DND-41 (cell line): ENCODE measurements at regions not wholly inside any gene's neighbourhood (a gene's known extent, or its start where the extent isn't known, plus 50 kb on each side); places are given as distances from the start of the nearest gene placed in this dataset.

Source experiments
- ATAC-seq: fragments of 200-7000 bp; cut with Tn5 transposase; 3 replicates; pipeline ENCODE4 v1.9.1; 2021; ENCODE audit warnings: low read depth; ENCODE audit not compliant: insufficient read depth
- DNase-seq: peaks from one replicate; pipeline ENCODE4 v3.0.0-alpha.2; 2020
- H2AFZ ChIP-seq: 2 replicates; pipeline ENCODE4 v1.6.0; 2012; ENCODE audit warnings: low read depth, low read length
- H3K27ac ChIP-seq: 2 replicates; pipeline ENCODE4 v1.5.1; 2012; ENCODE audit warnings: low read length, inconsistent platforms
- H3K27me3 ChIP-seq: fragments of 200-600 bp; sonication (generic); 2 replicates; pipeline ENCODE4 v1.6.0; 2012; ENCODE audit warnings: low read length, mild to moderate bottlenecking, inconsistent platforms; ENCODE audit not compliant: insufficient read depth, poor library complexity
- H3K36me3 ChIP-seq: 2 replicates; pipeline ENCODE4 v1.5.1; 2012; ENCODE audit warnings: low read length, inconsistent platforms; ENCODE audit not compliant: insufficient read depth
- H3K4me1 ChIP-seq: 2 replicates; pipeline ENCODE4 v1.5.1; 2012; ENCODE audit warnings: mild to moderate bottlenecking, low read length; ENCODE audit not compliant: insufficient read depth
- H3K4me2 ChIP-seq: 2 replicates; pipeline ENCODE4 v1.6.0; 2012; ENCODE audit warnings: mild to moderate bottlenecking, moderate library complexity, low read length, inconsistent platforms; ENCODE audit not compliant: insufficient read depth
- H3K4me3 ChIP-seq, 2 experiments: fragments of 200-600 bp in 1 of 2; shearing (Covaris generic) in 1 of 2; 2 replicates each; pipeline ENCODE4 v1.5.1; 2012 to 2016; ENCODE audit warnings: inconsistent platforms in 2 of 2, low read length in 2 of 2, mild to moderate bottlenecking in 2 of 2, low read depth in 1 of 2, moderate library complexity in 1 of 2
- H3K79me2 ChIP-seq: 2 replicates; pipeline ENCODE4 v1.6.0; 2012; ENCODE audit warnings: low read length, inconsistent platforms; ENCODE audit not compliant: insufficient read depth
- H3K9ac ChIP-seq: 2 replicates; pipeline ENCODE4 v1.6.0; 2012; ENCODE audit warnings: low read depth, mild to moderate bottlenecking, inconsistent platforms, low read length, moderate library complexity
- H3K9me3 ChIP-seq: 2 replicates; pipeline ENCODE4 v1.5.1; 2012; ENCODE audit warnings: low read length, moderate library complexity, mild to moderate bottlenecking, inconsistent platforms; ENCODE audit not compliant: insufficient read depth, severe bottlenecking
- H4K20me1 ChIP-seq: 2 replicates; pipeline ENCODE4 v1.6.0; 2012; ENCODE audit warnings: low read length; ENCODE audit not compliant: insufficient read depth
- EZH2 ChIP-seq: IDR thresholded peaks from 3 replicates; pipeline ENCODE4 v1.6.1; 2012; ENCODE audit warnings: borderline replicate concordance, low read depth, mild to moderate bottlenecking, moderate library complexity, low read length, inconsistent platforms; ENCODE audit not compliant: severe bottlenecking
- TF ChIP-seq, protein P1 (sequence below): IDR thresholded peaks from 2 replicates; pipeline ENCODE4 v1.5.1; 2012; ENCODE audit warnings: borderline replicate concordance, low read length, moderate library complexity, mild to moderate bottlenecking; ENCODE audit not compliant: poor library complexity, severe bottlenecking; ENCODE audit errors: extremely low read depth

DNA sequence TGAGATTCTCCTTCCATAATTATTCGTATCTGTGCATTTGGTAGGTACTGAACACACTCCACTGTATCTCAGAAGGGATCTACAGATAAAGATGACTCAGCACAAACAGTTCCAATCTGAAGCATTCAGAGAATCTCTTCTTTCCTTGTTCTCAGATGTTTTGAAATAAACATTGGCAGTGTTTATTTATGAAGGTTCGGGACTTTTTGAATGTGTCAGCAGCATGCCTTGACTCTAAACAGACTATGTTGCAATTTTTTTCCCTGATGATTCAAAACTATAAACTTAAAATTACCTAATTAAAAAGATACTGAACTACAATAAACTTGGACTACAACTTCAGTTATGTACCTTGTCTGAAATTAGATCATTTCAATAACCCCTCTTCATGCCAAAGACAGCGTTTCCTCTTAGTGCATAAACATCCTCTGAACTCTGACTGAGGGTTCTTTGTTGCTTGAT is 612.9 kb upstream of the TBL1XR1 start:
- Histone ChIP-seq H3K36me3 (no peaks in the 10 kb centered on the region), H3K4me1 (peaks cover 9% of the 10 kb centered on the region; the same call in 1 of the 2 replicates), H3K4me3 (no peak overlapping the region), H3K27me3 (no peaks in the 10 kb centered on the region), H4K20me1 (no peaks in the 10 kb centered on the region), H2AFZ (peak overlapping the region; percentile 22; the same call in 1 of the 2 replicates), H3K27ac (no peak overlapping the region; the same call in 1 of the 2 replicates), H3K9me3 (no peaks in the 10 kb centered on the region), H3K79me2 (no peaks in the 10 kb centered on the region), H3K4me2 (no peak overlapping the region), H3K9ac (no peak overlapping the region)
- TF ChIP-seq EZH2: no peak
- TF ChIP-seq, protein P1, sequence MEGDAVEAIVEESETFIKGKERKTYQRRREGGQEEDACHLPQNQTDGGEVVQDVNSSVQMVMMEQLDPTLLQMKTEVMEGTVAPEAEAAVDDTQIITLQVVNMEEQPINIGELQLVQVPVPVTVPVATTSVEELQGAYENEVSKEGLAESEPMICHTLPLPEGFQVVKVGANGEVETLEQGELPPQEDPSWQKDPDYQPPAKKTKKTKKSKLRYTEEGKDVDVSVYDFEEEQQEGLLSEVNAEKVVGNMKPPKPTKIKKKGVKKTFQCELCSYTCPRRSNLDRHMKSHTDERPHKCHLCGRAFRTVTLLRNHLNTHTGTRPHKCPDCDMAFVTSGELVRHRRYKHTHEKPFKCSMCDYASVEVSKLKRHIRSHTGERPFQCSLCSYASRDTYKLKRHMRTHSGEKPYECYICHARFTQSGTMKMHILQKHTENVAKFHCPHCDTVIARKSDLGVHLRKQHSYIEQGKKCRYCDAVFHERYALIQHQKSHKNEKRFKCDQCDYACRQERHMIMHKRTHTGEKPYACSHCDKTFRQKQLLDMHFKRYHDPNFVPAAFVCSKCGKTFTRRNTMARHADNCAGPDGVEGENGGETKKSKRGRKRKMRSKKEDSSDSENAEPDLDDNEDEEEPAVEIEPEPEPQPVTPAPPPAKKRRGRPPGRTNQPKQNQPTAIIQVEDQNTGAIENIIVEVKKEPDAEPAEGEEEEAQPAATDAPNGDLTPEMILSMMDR: no peak
- DNase-seq (no peak), ATAC-seq (0 out of 3 replicates have a peak, but pooled peaks have one; percentile 50)

DNA sequence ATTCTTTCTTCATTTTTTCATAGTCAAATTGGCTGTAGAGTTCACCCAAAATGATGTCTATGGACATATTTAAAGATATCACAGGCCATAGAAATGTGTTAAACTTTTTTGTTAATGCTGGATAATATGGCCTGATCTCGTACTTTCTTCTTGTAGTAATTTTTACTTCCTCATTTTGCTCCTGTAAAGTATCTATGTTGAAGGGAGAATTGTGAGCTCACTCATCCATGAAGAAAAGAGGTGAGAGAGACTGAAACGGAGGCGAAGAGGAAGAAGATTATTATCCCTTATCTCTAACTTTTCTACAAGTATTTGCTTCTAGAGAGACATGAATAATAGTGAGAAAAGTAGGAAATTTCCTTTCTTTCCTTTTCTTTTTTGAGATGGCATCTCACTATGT is 613.8 kb upstream of the TBL1XR1 start:
- no peak overlapping the region for H3K4me3 ChIP-seq
- H4K20me1 ChIP-seq: no peaks in the 10 kb centered on the region
- H3K4me1 ChIP-seq: peaks cover 9% of the 10 kb centered on the region; the same call in 1 of the 2 replicates
- no peak overlapping the region for H3K9ac ChIP-seq
- no peak for ATAC-seq
- H3K9me3 ChIP-seq: no peaks in the 10 kb centered on the region
- H3K79me2 ChIP-seq: no peaks in the 10 kb centered on the region
- TF ChIP-seq, protein P1: no peak
- no peak for TF ChIP-seq EZH2
- H3K27me3 ChIP-seq: no peaks in the 10 kb centered on the region
- H2AFZ ChIP-seq: no peak overlapping the region
- DNase-seq: no peak
- H3K4me2 ChIP-seq: no peak overlapping the region
- no peak overlapping the region for H3K27ac ChIP-seq
- no peaks in the 10 kb centered on the region for H3K36me3 ChIP-seq

DNA sequence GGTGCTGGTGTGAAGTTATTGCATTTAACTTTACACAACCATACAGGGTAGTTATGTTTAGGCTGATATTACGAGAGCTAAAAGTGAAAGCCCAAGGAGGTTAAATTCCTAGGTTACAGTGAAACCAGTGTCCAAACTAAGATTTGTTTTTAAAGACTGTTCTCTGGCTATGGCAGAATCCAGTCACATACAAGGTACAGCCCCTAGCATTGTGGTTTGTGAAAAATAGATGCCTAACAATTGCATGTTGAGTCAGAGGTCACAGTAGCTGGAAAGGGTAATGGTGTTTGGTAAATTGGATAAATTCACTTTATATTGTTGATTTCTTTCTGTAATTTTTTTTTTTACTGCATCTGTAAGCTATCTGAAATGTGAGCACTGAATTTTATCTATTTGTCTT is 614.6 kb upstream of the TBL1XR1 start:
- TF ChIP-seq EZH2: no peak
- TF ChIP-seq, protein P1: no peak
- Histone ChIP-seq H3K4me1 (peaks cover 9% of the 10 kb centered on the region; the same call in 1 of the 2 replicates), H3K27me3 (no peaks in the 10 kb centered on the region), H3K9ac (no peak overlapping the region), H4K20me1 (no peaks in the 10 kb centered on the region), H3K9me3 (no peaks in the 10 kb centered on the region), H2AFZ (no peak overlapping the region), H3K79me2 (no peaks in the 10 kb centered on the region), H3K36me3 (no peaks in the 10 kb centered on the region), H3K27ac (no peak overlapping the region), H3K4me2 (no peak overlapping the region), H3K4me3 (no peak overlapping the region)
- DNase-seq: no peak
- no peak for ATAC-seq
